NCI-H226 (cell line): ENCODE measurements at regions not wholly inside any gene's neighbourhood (a gene's known extent, or its start where the extent isn't known, plus 50 kb on each side); places are given as distances from the start of the nearest gene placed in this dataset.
A peak's percentile ranks its signal among the peaks of the same experiment; 100 is the strongest.

Source experiments
- DNase-seq: peaks from one replicate; pipeline ENCODE4 v3.0.0-alpha.2; 2015

DNA sequence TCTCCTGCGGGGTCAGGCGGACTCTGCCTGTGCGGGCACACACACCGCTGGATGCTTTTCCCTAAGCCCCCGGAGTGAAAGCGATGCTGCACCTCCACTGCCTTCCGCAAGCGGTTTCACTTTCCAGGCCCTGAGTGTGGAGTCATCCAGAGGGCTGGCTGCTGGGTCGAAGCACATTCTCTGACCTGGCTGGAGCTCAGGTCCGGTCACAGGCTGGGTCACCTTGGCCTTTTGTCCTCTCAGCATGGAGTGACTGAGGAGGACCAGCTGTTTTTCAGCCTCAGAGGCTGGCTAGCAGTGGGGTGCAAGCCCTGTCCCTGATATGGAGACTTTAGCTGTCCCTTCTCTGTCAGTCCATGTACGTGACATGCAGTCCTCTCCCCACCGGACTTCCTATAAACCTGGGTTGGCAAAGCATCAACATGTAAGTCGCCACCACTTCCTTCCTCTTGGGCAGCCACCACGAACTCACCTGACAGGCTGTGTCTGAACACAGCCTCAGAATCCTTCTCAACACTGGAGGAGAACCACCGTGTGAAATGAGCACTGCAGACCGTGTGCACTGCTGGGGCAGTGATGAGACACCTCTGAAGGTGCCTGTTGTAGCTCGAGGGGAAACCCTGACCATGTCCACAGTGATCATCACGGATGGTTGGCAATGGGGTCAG, 51.3 kb downstream of the GADD45G start:
- DNase-seq, result no peak

DNA sequence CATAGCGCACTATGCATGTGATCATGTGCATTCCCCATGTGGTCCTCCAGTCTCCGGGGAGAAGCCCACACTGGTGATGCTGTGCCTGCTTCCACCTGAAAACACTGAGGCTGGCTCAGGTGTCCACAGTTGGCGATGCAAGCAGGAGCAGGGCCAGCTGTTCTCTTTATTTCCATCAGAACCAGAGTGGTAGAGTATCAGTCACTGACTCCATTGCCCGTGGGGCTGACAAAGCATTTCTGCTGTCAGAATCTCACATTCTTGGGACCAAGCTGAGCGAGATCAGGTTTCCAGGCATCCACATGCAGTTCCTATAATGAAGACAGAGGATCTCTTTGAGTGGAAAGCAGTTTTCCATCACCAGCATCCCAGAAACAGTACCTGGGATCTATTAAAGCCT, 52.5 kb downstream of the GADD45G start:
- DNase-seq, result no peak

GRCh38 chr9:89657765-89658164, 53.0 kb downstream of the GADD45G start:
- DNase-seq, result no peak

DNA sequence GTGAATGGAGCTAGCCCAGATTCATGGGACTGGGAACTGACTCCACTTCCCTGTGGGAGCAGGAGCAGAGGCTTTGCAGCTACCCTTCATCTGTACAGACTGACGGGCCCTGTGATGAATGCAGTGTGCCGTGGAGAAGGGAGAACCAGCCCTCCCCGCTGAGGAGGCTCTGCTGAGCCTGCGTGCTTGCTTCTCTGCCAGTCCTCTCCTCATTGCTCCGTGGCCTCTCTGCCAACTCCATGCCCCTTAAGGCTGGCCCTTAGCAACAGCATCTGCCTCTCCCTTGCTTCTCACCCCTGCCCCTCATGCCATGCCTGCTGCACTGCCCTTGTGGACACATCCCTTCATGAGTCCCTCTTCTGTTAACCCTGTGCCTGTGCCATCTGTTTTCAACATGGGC, 53.6 kb downstream of the GADD45G start:
- no peak for DNase-seq

- DNase-seq, result no peak
These were observed 54.1 kb downstream of the GADD45G start for GRCh38 chr9:89658931-89659330.

GRCh38 chr9:89659473-89659872, 54.7 kb downstream of the GADD45G start:
- no peak for DNase-seq

- DNase-seq, result no peak
These were observed 55.3 kb downstream of the GADD45G start for GRCh38 chr9:89659891-89660685.

GRCh38 chr9:89661391-89661949, 56.7 kb downstream of the GADD45G start:
- DNase-seq, result no peak

DNA sequence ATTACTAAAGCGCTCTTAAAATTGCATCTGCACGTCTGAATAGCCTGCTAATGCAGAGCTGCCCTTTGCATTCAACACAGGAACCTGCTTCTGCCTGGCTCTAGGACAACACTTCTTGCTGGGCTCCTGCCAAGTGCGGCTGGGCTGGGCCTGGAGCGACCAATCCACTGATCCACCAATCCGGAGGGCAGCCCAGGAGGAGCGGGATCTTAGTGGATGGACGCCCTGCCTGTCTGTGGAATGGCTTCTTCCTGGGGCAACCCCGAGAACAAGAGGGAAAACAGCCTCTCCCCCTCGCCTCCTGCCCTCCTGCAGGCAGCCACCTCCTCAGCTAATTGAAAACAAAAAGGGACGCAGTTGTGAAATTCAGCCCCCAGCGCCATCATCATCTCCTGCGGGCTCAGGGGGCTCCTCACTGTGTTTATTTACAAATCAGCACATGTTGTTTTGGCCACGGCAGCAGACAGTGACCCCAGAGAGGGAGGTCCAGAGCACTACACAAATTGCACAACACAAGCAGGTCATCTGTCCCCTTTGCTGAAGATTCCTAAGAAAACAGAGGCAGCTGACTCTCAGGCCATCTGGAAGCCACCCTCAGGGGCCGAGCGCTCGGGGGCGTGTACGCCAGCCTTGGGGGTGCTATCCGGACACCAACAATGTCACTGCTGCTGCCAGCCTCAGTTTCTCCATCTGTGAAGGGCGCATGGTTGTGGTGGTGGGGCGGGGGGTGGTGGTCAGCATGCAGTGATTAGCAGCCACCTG, 57.3 kb downstream of the GADD45G start:
- peak; percentile 90 for DNase-seq

DNA sequence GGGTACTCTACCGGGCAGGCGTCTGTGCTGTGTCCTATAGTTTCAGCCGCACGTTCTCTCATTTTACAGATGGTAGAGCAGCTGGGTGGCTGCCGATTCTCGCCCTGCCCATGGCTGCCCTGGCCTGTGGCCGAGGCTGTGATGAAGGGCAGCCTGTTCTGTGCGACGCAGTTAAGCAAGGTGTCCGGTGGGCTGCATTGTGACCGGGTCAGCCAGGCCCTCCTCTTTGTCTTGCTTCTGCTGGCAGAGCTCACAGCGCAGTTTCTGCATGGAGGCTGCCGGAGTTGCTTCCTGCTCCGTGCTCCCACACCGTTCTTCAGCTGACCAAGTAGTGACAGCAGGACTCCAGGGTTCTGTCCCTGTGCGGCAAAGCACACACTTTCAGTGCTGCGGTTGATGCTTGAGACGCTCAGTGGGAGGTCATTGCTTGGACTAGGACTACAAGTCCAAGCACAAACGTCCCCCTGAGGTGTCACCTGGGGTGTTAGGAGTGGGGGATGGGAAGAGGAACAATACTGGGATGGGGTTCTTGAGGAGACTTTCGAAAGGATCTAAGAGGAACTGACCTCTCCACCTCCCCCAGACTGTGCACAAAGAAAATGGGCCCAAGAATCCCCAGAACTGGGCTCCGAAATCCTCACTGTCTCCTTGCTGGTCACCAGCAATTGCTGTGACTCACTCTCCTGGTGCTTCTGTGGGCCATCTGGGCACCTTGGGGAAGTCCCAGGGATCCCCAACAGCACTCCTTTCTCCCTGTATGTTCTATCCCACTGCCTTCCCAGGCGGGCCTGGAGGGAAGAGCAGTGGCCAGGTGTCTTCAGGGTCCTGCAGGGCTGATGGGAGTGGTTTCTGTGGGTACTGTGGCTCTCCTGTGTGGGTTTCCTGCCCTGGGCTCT, 58.2 kb downstream of the GADD45G start:
- DNase-seq, result no peak

- no peak for DNase-seq
These were observed 58.8 kb downstream of the GADD45G start for GRCh38 chr9:89663614-89663970.

GRCh38 chr9:89664010-89664409, 59.2 kb downstream of the GADD45G start:
- DNase-seq, result no peak

DNA sequence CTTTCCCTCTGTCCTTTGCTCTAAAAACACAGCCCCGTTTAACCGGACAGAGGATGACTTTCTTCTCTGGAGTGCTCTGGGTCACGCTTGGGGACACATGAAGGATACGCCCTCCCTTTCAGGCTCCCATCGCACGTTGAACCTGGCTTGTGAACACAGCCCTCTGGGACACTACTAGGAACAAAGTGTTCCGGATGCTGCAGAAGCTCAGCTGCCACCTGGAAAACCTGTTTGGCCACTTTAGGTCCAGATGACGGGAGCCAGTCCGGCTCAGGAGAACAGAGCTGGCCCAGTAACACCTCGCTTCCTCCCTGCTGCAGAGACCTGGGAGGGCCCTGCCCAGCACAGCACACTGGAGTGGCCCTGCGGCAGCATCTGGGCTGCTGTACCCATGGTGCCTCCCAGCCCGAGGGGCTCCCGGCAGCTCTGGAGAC, 60.1 kb downstream of the GADD45G start:
- no peak for DNase-seq

DNA sequence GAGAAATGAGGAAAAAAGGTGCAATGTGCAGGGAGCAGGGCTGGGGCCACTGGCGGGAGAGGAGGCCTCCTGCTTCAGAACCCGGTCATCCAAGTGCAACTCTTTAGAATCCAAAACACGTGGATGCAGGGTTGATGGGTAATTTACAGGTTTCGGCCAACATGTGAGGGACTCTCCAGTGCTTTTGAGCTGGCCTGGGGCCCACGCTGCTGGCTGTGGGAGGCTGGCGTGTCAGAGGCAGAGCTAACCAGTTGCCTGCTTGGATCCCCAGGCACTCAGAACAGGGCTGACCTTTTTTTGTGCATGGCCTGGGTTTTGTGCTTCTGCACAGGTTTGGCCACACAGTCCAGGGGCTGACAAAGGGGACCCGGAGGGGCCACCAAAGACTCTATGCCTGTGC, 61.6 kb downstream of the GADD45G start:
- DNase-seq, result no peak

DNA sequence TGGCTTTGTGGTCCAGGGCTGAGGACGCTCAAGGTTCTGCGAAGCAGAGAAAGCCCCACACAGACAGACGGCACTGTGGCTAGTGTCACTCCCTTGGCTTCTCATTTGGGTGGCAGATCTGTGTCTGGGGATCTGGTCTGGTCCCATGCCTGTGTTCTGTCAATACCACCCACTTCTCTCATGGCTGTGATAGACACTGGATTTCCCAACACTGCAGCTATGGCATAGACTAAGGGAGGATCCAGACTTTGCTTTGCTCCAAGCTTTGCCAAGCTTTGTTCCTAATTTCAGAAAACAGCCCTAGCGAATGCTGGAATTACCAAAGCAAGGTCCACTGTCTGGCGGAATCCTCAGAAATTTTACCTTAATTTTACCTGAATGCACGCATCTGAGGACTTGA, 62.1 kb downstream of the GADD45G start:
- no peak for DNase-seq

DNA sequence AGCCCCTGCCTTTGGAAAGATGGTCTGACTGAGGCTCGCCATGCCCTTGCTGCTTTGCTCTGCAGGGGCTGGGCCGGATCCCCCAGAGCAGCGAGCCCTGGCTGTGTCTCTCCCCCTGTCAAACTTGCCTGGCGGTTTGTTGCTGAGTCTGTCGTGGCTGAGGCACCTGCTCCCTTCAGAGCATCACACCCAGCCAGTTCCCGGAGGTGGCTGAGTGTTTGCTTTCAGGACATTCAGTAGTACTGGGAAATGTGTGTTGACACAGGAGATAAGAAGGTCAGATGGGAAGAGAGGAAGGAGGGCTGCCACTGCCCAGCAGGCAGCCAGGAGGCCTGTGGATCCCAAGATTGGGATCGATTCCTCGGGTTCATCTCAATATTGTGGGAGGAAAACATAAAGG, 62.9 kb downstream of the GADD45G start:
- no peak for DNase-seq

DNA sequence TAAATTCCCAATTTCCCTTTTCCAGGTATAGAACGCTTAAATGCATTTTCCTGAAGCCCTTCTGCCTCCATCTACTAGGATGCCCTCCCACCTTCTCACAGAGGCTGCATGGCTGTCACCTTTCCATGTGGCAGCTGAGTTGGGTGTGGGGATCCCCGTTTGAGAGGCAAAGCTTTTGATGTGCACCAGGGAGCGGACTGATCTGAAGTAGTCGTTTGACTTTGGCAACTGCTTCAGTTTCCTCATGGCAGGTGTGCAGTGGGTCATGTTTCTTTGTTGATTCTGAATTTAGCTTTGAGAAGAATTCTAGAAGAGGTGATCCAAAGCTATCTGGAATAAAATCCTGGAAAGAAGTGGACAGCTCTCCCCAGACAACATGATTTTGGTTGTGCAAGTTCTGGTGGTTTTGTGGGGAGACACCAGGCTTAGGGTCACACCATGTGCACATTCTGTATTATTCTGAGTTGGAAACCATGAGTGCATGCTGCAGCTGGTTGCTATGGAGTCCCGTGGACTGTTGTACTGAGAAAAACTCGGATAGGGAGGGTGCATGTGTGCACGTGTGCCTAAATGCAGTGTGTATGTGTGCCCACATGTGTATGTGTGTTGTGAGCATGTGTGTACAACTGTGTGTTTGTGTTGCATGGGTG, 63.5 kb downstream of the GADD45G start:
- DNase-seq, result no peak

- no peak for DNase-seq
These were observed 64.0 kb downstream of the GADD45G start for GRCh38 chr9:89668866-89669246.

- DNase-seq, result no peak
These were observed 64.6 kb downstream of the GADD45G start for GRCh38 chr9:89669361-89669842.

- no peak for DNase-seq
These were observed 65.3 kb downstream of the GADD45G start for GRCh38 chr9:89670114-89670513.

DNA sequence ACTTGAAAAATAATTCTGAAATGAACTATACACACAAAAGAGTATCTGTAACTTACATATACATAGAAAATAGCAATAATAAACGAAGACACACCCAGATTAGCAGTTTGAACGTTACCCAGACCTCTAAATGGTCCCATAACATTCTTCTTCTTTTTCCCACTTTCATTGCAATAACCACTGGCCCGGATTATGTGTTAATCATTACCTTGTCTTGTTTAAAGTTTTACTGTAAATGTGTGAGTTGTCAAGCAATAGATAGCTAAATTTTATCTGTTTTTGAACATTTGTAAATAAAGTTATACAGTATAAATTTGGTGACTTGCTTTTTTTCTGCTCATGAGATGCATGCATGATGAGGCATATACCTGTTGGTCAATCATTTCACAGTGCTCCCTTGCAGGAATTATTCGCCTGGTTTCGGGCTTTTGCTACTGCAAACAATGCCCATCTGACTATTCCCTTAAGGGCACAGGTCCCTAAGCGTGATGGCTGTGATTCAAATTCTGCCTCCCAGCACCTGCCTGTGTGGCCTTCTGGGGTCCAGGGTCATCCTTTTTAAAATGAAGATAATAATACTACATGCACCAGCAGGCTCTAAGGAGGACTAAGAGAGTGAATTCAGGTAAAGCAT, 66.1 kb downstream of the GADD45G start:
- no peak for DNase-seq
